ENCODE measurements at regions not wholly inside any gene's neighbourhood (a gene's known extent, or its start where the extent isn't known, plus 50 kb on each side); places are given as distances from the start of the nearest gene placed in this dataset.

GRCh38 chr3:11698326-11699082, 54.8 kb upstream of the VGLL4 start:
- 0 out of 4 replicates have a peak, but pooled peaks cover 0 to 4% of the 10 kb centered on the region in 2 experiments for H3K79me2 ChIP-seq (ENCODE audit: control insufficient read depth in 1 of 2, insufficient read depth in 2 of 2, low read length in 2 of 2)
- H2AFZ ChIP-seq (ENCODE audit: low read length) = no peak overlapping the region
- no peaks in the 10 kb centered on the region for H3K36me3 ChIP-seq (ENCODE audit: control insufficient read depth in 2 of 4, insufficient read depth in 4 of 4, low read length in 3 of 4)
- H3K56ac ChIP-seq (replicated peaks; ENCODE audit: insufficient read length, low read depth, low read length) = no peak overlapping the region
- no peaks in the 10 kb centered on the region for H3K27me3 ChIP-seq (replicated peaks in 1 of 4; ENCODE audit: control insufficient read depth in 3 of 4, extremely low read depth in 1 of 4, insufficient read depth in 3 of 4, low read length in 3 of 4)
- no peak overlapping the region for H2BK15ac ChIP-seq (ENCODE audit: low read length)
- H3K9me3 ChIP-seq (ENCODE audit: insufficient read depth in 2 of 2, low read depth in 1 of 2, low read length in 1 of 2) = no peaks in the 10 kb centered on the region
- no peak overlapping the region for H3K27ac ChIP-seq (ENCODE audit: low read depth, low read length)
- H3K9ac ChIP-seq (replicated peaks in 1 of 4; ENCODE audit: extremely low read depth in 1 of 4, low read depth in 3 of 4, low read length in 3 of 4) = no peak overlapping the region
- CTCF ChIA-PET (ENCODE audit: partially characterized antibody) = interaction anchor here (0.6 kb wide), 1 partner anchor 18 kb away, joined by 3 read pairs; no protein-coding TSS in a partner anchor
- no peak overlapping the region for H4K8ac ChIP-seq (ENCODE audit: extremely low read depth, insufficient read depth, low read length)
- 93% methylated on average over 7 of the region's 7 CpGs; no CpG with 5 or more reads in 1 of the 2 experiments for WGBS, 2 experiments (ENCODE audit: extremely low coverage in 1 of 2, insufficient coverage in 1 of 2, insufficient read length in 1 of 2, insufficient replicate concordance in 2 of 2, low coverage in 1 of 2, low lambda C conversion rate in 2 of 2, missing lambda C conversion rate in 1 of 2)
- H2BK20ac ChIP-seq (ENCODE audit: low read length) = no peak overlapping the region
- H3K79me1 ChIP-seq (ENCODE audit: low read depth, low read length) = no peaks in the 10 kb centered on the region
- no peak overlapping the region for H4K91ac ChIP-seq (replicated peaks; ENCODE audit: insufficient read length, low read length)
- H3K18ac ChIP-seq (ENCODE audit: extremely low read depth, low read length) = no peak overlapping the region
- H4K20me1 ChIP-seq (replicated peaks in 1 of 2; ENCODE audit: control insufficient read depth in 1 of 2, insufficient read depth in 2 of 2, low read length in 2 of 2) = peaks cover 0 to 2% of the 10 kb centered on the region in 2 experiments
- no peak overlapping the region for H2BK120ac ChIP-seq (replicated peaks; ENCODE audit: low read depth, low read length)
- H2AK5ac ChIP-seq (ENCODE audit: low read depth, low read length) = no peak overlapping the region
- no peak overlapping the region for H4K5ac ChIP-seq (ENCODE audit: insufficient read length, low read depth, low read length)
- no peak overlapping the region for H3K23ac ChIP-seq (ENCODE audit: insufficient read length)
- FAIRE-seq = no peak
- no peak for DNase-seq (ENCODE audit: low read depth in 1 of 2, low spot score in 2 of 2)
- no peak overlapping the region for H3K4me3 ChIP-seq (ENCODE audit: extremely low read depth in 1 of 4, insufficient read depth in 2 of 4, low read depth in 3 of 4, low read length in 4 of 4)
- H3K4me1 ChIP-seq (replicated peaks in 1 of 4; ENCODE audit: control insufficient read depth in 3 of 4, insufficient read depth in 4 of 4, low read length in 3 of 4) = peaks cover 0 to 3% (median 0%) of the 10 kb centered on the region in 4 experiments; a peak in 1 of 7 replicates
- H3K23me2 ChIP-seq (ENCODE audit: low read depth, low read length) = no peaks in the 10 kb centered on the region
- POLR2A ChIA-PET (ENCODE audit: partially characterized antibody) = no interaction called here
- H3K14ac ChIP-seq (ENCODE audit: insufficient read length) = no peak overlapping the region
- H3K4ac ChIP-seq (replicated peaks; ENCODE audit: insufficient read length, low read depth, low read length) = no peak overlapping the region
- H2BK12ac ChIP-seq (ENCODE audit: low read depth, low read length) = no peak overlapping the region
- no peak overlapping the region for H2BK5ac ChIP-seq (ENCODE audit: low read depth, low read length)
- no peak overlapping the region for H3K4me2 ChIP-seq (ENCODE audit: insufficient read depth in 1 of 2, low read depth in 2 of 2, low read length in 2 of 2)
- TF ChIP-seq JUND (IDR thresholded peaks at IDR 0.05; ENCODE audit: low read length) = no peak
- no peak for TF ChIP-seq JUN (IDR thresholded peaks at IDR 0.05; ENCODE audit: low read depth, low read length)
- TF ChIP-seq TAF7 (optimal IDR thresholded peaks at IDR 0.05; ENCODE audit: borderline replicate concordance, low read depth, low read length) = no peak
- TF ChIP-seq SIRT6 (IDR thresholded peaks at IDR 0.05; ENCODE audit: low read length) = no peak
- TF ChIP-seq BRCA1 (IDR thresholded peaks at IDR 0.05; ENCODE audit: low read depth, low read length) = no peak
- TF ChIP-seq CBX8 (IDR thresholded peaks at IDR 0.05; ENCODE audit: borderline replicate concordance, low read depth, low read length) = no peak
- TF ChIP-seq SAP30 (IDR thresholded peaks at IDR 0.05; ENCODE audit: insufficient read depth, insufficient replicate concordance, low read length) = no peak
- no peak for TF ChIP-seq SUZ12 (IDR thresholded peaks at IDR 0.05; ENCODE audit: low read length)
- TF ChIP-seq NRF1 (IDR thresholded peaks at IDR 0.05; ENCODE audit: low read depth, low read length) = no peak
- no peak for TF ChIP-seq KDM4A (IDR thresholded peaks at IDR 0.05; ENCODE audit: low read depth, low read length, severe bottlenecking)
- TF ChIP-seq, protein P1, sequence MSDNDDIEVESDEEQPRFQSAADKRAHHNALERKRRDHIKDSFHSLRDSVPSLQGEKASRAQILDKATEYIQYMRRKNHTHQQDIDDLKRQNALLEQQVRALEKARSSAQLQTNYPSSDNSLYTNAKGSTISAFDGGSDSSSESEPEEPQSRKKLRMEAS (IDR thresholded peaks at IDR 0.05) = no peak
- no peak for TF ChIP-seq RFX5 (IDR thresholded peaks at IDR 0.05; ENCODE audit: borderline replicate concordance, low read depth, low read length)
- TF ChIP-seq GTF2F1 (IDR thresholded peaks at IDR 0.05; ENCODE audit: borderline replicate concordance, low read depth, low read length) = no peak
